B cell (primary cell): ENCODE measurements at regions not wholly inside any gene's neighbourhood (a gene's known extent, or its start where the extent isn't known, plus 50 kb on each side); places are given as distances from the start of the nearest gene placed in this dataset.

Experiments used
- ATAC-seq: fragments of 200-7000 bp; cut with Tn5 transposase; one replicate; pipeline ENCODE4 v1.10.0; 2021; ENCODE audit warnings: low read depth, mild to moderate bottlenecking, moderate number of reproducible peaks, moderate library complexity
- CTCF ChIA-PET: fragments of 350-600 bp; sonication (Branson Sonifier 250); formaldehyde crosslinking; loops from one replicate; lab custom pipeline; 2021; ENCODE audit warnings: antibody characterized with exemption, inconsistent platforms; lab: Charles Lee
- POLR2A ChIA-PET: fragments of 350-600 bp; sonication (Branson Sonifier 250); formaldehyde crosslinking; loops from one replicate; lab custom pipeline; 2021; ENCODE audit warnings: antibody characterized with exemption; lab: Charles Lee
- DNase-seq: peaks from one replicate; pipeline ENCODE4 v3.0.0; 2013
- H2AFZ ChIP-seq: 2 replicates; pipeline ENCODE4 v1.6.1; 2012; ENCODE audit warnings: mild to moderate bottlenecking, low read depth, low read length; ENCODE audit not compliant: insufficient read depth, poor library complexity, severe bottlenecking
- H3K27ac ChIP-seq, 2 donors: 1 replicate in 1 of 2; 2 replicates in 1 of 2; pipeline ENCODE4 v1.5.1; 2012 to 2013; ENCODE audit warnings: low read length in 2 of 2, mild to moderate bottlenecking in 2 of 2, moderate library complexity in 1 of 2
- H3K27me3 ChIP-seq, 4 experiments: fragments of 200-600 bp in 1 of 4; sonication (generic) in 1 of 4; replicated peaks in 1 of 4; 1 replicate in 2 of 4; 2 replicates in 2 of 4; pipeline versions ENCODE4 v1.6.1 to v1.7.0; 2013 to 2016; ENCODE audit warnings: low read length in 3 of 4, mild to moderate bottlenecking in 2 of 4, mixed read lengths in 1 of 4, moderate library complexity in 1 of 4; ENCODE audit not compliant: insufficient read depth in 4 of 4, control insufficient read depth in 3 of 4; ENCODE audit errors: control extremely low read depth in 1 of 4
- H3K36me3 ChIP-seq, 2 experiments: replicated peaks in 1 of 2; 1 replicate in 1 of 2; 2 replicates in 1 of 2; pipeline versions ENCODE4 v1.6.1 to v1.7.1; 2013; ENCODE audit warnings: low read length in 1 of 2; ENCODE audit not compliant: insufficient read depth in 2 of 2, control insufficient read depth in 1 of 2; ENCODE audit errors: control extremely low read depth in 1 of 2, extremely low read depth in 1 of 2
- H3K4me1 ChIP-seq, 2 donors: fragments of 200-600 bp in 1 of 2; sonication (generic) in 1 of 2; 1 replicate in 1 of 2; 2 replicates in 1 of 2; pipeline versions ENCODE4 v1.5.1 to v1.6.1; 2013 to 2017; ENCODE audit warnings: low read length in 2 of 2; ENCODE audit not compliant: control insufficient read depth in 2 of 2, insufficient read depth in 2 of 2
- H3K4me2 ChIP-seq: replicated peaks from 2 replicates; pipeline ENCODE3; 2012; ENCODE audit warnings: mild to moderate bottlenecking, low read depth, low read length; ENCODE audit not compliant: poor library complexity, severe bottlenecking
- H3K4me3 ChIP-seq, 5 experiments: fragments of 200-600 bp in 1 of 5; sonication (generic) in 1 of 5; 1 replicate in 3 of 5; 2 replicates in 2 of 5; pipeline versions ENCODE4 v1.5.1 to v1.7.0; 2011 to 2016; ENCODE audit warnings: low read length in 4 of 5, mild to moderate bottlenecking in 4 of 5, low read depth in 2 of 5, control low read depth in 1 of 5, moderate library complexity in 1 of 5; ENCODE audit not compliant: insufficient read depth in 1 of 5; ENCODE audit errors: control extremely low read depth in 1 of 5, extremely low read depth in 1 of 5
- H3K79me2 ChIP-seq: fragments of 200-600 bp; sonication (generic); one replicate; pipeline ENCODE4 v1.6.0; 2016; ENCODE audit warnings: low read length; ENCODE audit not compliant: control insufficient read depth, insufficient read depth
- H3K9ac ChIP-seq: fragments of 200-600 bp; sonication (generic); 2 replicates; pipeline ENCODE4 v1.6.1; 2017; ENCODE audit warnings: mild to moderate bottlenecking, low read length, moderate library complexity
- H3K9me3 ChIP-seq, 3 donors: one replicate each; pipeline versions ENCODE4 v1.6.1 to v1.7.1; 2013; ENCODE audit warnings: low read length in 2 of 3; ENCODE audit not compliant: control insufficient read depth in 2 of 3, insufficient read depth in 1 of 3; ENCODE audit errors: control extremely low read depth in 1 of 3
- H4K20me1 ChIP-seq: 2 replicates; pipeline ENCODE4 v1.6.0; 2012; ENCODE audit warnings: mild to moderate bottlenecking, low read length; ENCODE audit not compliant: insufficient read depth, control insufficient read depth, poor library complexity, severe bottlenecking
- H3K27ac Mint-ChIP-seq: one replicate; pipeline ENCODE4 v1.8.0; 2021; ENCODE audit warnings: mixed read lengths
- H3K27me3 Mint-ChIP-seq: one replicate; pipeline ENCODE4 v1.8.0; 2021; ENCODE audit warnings: mixed read lengths
- H3K4me1 Mint-ChIP-seq: one replicate; pipeline ENCODE4 v1.8.0; 2021; ENCODE audit warnings: mixed read lengths
- H3K4me3 Mint-ChIP-seq: one replicate; pipeline ENCODE4 v1.8.0; 2021; ENCODE audit warnings: mixed read lengths
- H3K9me3 Mint-ChIP-seq: one replicate; pipeline ENCODE4 v1.8.0; 2022; ENCODE audit warnings: mixed read lengths; ENCODE audit not compliant: insufficient read depth
- EZH2 ChIP-seq: IDR thresholded peaks from 2 replicates; pipeline ENCODE4 v1.6.1; 2012; ENCODE audit warnings: borderline replicate concordance, low read depth, mild to moderate bottlenecking, moderate library complexity, low read length; ENCODE audit not compliant: insufficient read depth, poor library complexity, severe bottlenecking
- WGBS: methylation state at CpG from one replicate; pipeline ENCODE4 v1.1.5; 2013; ENCODE audit warnings: missing lambda C conversion rate; ENCODE audit not compliant: insufficient coverage; 5-methylcytosine and 5-hydroxymethylcytosine counted together
- intact Hi-C: fragments of 100-400 bp; cut with micrococcal nuclease; formaldehyde crosslinking; loops from one replicate; pipeline ENCODE4 v1.10.0; 2022
- TF ChIP-seq, protein P1 (sequence below): fragments of 200-600 bp; IDR thresholded peaks from one replicate; pipeline ENCODE4 v1.8.0; 2022; ENCODE audit warnings: antibody characterized with exemption, mild to moderate bottlenecking

DNA sequence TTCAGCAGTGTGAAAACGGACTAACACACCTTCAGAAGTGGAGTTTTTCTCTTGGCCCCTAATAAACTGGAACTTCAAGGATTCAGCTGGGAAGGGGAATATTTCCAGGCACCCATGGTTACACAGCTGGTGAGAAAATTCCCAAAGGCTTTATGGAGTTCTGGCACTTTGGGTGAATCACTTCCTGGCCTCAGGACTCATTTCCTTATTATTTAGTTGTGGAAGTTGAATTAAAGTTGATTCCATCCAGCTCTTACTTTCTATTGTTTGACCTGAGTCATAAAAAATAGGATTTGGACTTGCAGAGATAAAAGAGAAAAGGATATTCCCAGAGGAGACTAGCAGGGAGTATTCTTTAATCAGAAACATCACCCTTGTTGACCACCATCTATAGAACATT is 882.1 kb downstream of the UQCRFS1 start:
- no peaks in the 10 kb centered on the region for H3K79me2 ChIP-seq
- ChIA-PET POLR2A (no interaction called here), CTCF (no interaction called here)
- H3K4me1 Mint-ChIP-seq: no peaks in the 10 kb centered on the region
- no peaks in the 10 kb centered on the region for H4K20me1 ChIP-seq
- no peak overlapping the region for H3K4me3 ChIP-seq
- no peaks in the 10 kb centered on the region for H3K4me1 ChIP-seq
- H3K27ac Mint-ChIP-seq: no peak overlapping the region
- H3K9me3 ChIP-seq: peaks cover 0 to 21% (median 0%) of the 10 kb centered on the region in 3 donors
- H3K27me3 ChIP-seq: no peaks in the 10 kb centered on the region
- no peak overlapping the region for H3K4me2 ChIP-seq
- no peak overlapping the region for H3K9ac ChIP-seq
- 33% methylated on average over 1 of the region's 1 CpG for WGBS
- ATAC-seq: no peak
- no peak overlapping the region for H2AFZ ChIP-seq
- H3K27me3 Mint-ChIP-seq: no peaks in the 10 kb centered on the region
- TF ChIP-seq, protein P1, sequence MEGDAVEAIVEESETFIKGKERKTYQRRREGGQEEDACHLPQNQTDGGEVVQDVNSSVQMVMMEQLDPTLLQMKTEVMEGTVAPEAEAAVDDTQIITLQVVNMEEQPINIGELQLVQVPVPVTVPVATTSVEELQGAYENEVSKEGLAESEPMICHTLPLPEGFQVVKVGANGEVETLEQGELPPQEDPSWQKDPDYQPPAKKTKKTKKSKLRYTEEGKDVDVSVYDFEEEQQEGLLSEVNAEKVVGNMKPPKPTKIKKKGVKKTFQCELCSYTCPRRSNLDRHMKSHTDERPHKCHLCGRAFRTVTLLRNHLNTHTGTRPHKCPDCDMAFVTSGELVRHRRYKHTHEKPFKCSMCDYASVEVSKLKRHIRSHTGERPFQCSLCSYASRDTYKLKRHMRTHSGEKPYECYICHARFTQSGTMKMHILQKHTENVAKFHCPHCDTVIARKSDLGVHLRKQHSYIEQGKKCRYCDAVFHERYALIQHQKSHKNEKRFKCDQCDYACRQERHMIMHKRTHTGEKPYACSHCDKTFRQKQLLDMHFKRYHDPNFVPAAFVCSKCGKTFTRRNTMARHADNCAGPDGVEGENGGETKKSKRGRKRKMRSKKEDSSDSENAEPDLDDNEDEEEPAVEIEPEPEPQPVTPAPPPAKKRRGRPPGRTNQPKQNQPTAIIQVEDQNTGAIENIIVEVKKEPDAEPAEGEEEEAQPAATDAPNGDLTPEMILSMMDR: no peak
- no peak for TF ChIP-seq EZH2
- DNase-seq: no peak
- H3K4me3 Mint-ChIP-seq: no peak overlapping the region
- H3K9me3 Mint-ChIP-seq: peaks cover 4% of the 10 kb centered on the region
- no peaks in the 10 kb centered on the region for H3K36me3 ChIP-seq
- intact Hi-C loops: no loop called here
- H3K27ac ChIP-seq: no peak overlapping the region

DNA sequence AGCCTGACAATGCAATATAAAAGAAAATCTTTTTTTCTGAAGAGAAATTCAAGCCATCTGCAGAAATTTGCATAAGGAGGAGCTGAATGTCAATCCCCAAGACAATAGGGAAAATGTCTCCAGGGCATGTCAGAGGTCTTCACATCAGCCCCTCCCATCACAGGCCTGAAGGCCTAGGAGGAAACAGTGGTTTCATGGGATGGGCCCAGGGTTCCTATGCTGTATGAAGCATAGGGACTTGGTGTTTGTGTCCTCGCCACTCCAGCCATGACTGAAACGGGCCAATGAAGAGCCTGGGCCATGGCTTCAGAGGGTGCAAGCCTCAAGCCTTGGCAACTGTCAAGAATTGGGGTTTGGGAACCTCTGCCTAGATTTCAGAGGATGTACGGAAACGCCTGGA is 883.5 kb downstream of the UQCRFS1 start:
- intact Hi-C loops: no loop called here
- CTCF ChIA-PET: no interaction called here

More for the DNA sequence above, 883.5 kb downstream of the UQCRFS1 start:
- H3K4me2 ChIP-seq: no peak overlapping the region
- H3K27me3 ChIP-seq: no peaks in the 10 kb centered on the region
- H3K9me3 ChIP-seq: peaks cover 0 to 21% (median 0%) of the 10 kb centered on the region in 3 donors
- POLR2A ChIA-PET: no interaction called here
- H3K4me3 ChIP-seq: no peak overlapping the region
- no peaks in the 10 kb centered on the region for H3K27me3 Mint-ChIP-seq
- H3K9ac ChIP-seq: no peak overlapping the region
- H3K79me2 ChIP-seq: no peaks in the 10 kb centered on the region
- no peak for DNase-seq
- H3K9me3 Mint-ChIP-seq: peaks cover 4% of the 10 kb centered on the region
- no peak overlapping the region for H2AFZ ChIP-seq
- H3K27ac ChIP-seq: no peak overlapping the region
- H3K4me3 Mint-ChIP-seq: no peak overlapping the region
- 86% methylated on average over 4 of the region's 4 CpGs for WGBS
- TF ChIP-seq, protein P1: no peak
- no peak for TF ChIP-seq EZH2
- no peaks in the 10 kb centered on the region for H3K4me1 Mint-ChIP-seq
- H3K36me3 ChIP-seq: no peaks in the 10 kb centered on the region
- no peaks in the 10 kb centered on the region for H3K4me1 ChIP-seq
- no peak overlapping the region for H3K27ac Mint-ChIP-seq
- ATAC-seq: no peak
- no peaks in the 10 kb centered on the region for H4K20me1 ChIP-seq
